ENCODE measurements at regions not wholly inside any gene's neighbourhood (a gene's known extent, or its start where the extent isn't known, plus 50 kb on each side); places are given as distances from the start of the nearest gene placed in this dataset.
"Not testable (repeated sequence)": the region's sequence is repeated elsewhere in the genome, so short reads cannot be mapped to it uniquely, and the experiment has no call there.

- Histone ChIP-seq H3K27ac (no peak overlapping the region), H3K4me3 (no peak overlapping the region), H3K4me1 (peaks cover 0 to 9% (median 0%) of the 10 kb centered on the region in 12 donors), H3K27me3 (no peaks in the 10 kb centered on the region), H3K9me3 (no peaks in the 10 kb centered on the region), H3K36me3 (no peaks in the 10 kb centered on the region)
- ATAC-seq, result no peak
- WGBS, 4 donors, result 89 to 95% (median 91%) methylated on average over 5 of the region's 5 CpGs
- intact Hi-C loops (cut with DNase I), result no loop called here
- TF ChIP-seq CTCF (IDR thresholded peaks at IDR 0.05) (no peak), POLR2A (IDR thresholded peaks at IDR 0.05) (no peak)
- DNase-seq, result no peak
These were observed 84.6 kb upstream of the BCL2L14 start for GRCh38 chr12:11986165-11986564.

- H3K27me3 ChIP-seq, result no peaks in the 10 kb centered on the region
- WGBS, 4 donors, result 77 to 84% (median 80%) methylated on average over 4 of the region's 4 CpGs
- intact Hi-C loops (cut with DNase I), result no loop called here
These were observed 82.8 kb upstream of the BCL2L14 start for GRCh38 chr12:11987901-11988300.

DNA sequence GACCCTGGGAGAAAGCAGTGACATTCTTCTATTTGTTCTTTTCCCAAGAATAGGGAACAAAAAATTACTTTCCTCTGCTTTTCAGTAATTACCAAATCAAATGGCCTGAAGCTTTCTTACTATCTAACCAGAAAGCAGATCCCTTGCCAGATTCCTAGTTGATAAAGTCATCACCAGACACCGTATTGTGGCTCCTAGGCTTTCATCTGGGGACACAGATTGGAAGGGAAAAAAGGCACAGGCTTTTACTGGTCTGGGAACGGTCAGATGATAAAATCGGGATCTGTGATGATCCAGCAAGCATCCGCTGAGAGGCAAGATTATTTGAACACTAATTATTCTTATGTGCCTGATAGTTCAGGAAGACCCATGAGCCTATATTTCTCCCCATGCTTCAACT is 79.1 kb upstream of the BCL2L14 start:
- intact Hi-C loops (cut with DNase I), result no loop called here
- no peaks in the 10 kb centered on the region for H3K4me1 ChIP-seq
- no peaks in the 10 kb centered on the region for H3K27me3 ChIP-seq
- DNase-seq, result no peak
- ATAC-seq, result no peak
- H3K9me3 ChIP-seq, result peaks cover 0 to 4% (median 0%) of the 10 kb centered on the region in 12 donors
- no peaks in the 10 kb centered on the region for H3K36me3 ChIP-seq
- TF ChIP-seq POLR2A (IDR thresholded peaks at IDR 0.05), result no peak
- TF ChIP-seq CTCF (IDR thresholded peaks at IDR 0.05), result no peak
- no peak overlapping the region for H3K4me3 ChIP-seq
- 70 to 81% (median 72%) methylated on average over 4 of the region's 4 CpGs for WGBS, 4 donors
- H3K27ac ChIP-seq, result no peak overlapping the region

More at GRCh38 chr12:11987901-11988300, 82.8 kb upstream of the BCL2L14 start:
- no peak for DNase-seq
- Histone ChIP-seq H3K27ac (no peak overlapping the region), H3K9me3 (peaks cover 0 to 4% (median 0%) of the 10 kb centered on the region in 12 donors), H3K4me3 (no peak overlapping the region), H3K36me3 (no peaks in the 10 kb centered on the region), H3K4me1 (no peaks in the 10 kb centered on the region)
- ATAC-seq, result no peak
- TF ChIP-seq POLR2A (IDR thresholded peaks at IDR 0.05) (no peak), CTCF (IDR thresholded peaks at IDR 0.05) (no peak)

DNA sequence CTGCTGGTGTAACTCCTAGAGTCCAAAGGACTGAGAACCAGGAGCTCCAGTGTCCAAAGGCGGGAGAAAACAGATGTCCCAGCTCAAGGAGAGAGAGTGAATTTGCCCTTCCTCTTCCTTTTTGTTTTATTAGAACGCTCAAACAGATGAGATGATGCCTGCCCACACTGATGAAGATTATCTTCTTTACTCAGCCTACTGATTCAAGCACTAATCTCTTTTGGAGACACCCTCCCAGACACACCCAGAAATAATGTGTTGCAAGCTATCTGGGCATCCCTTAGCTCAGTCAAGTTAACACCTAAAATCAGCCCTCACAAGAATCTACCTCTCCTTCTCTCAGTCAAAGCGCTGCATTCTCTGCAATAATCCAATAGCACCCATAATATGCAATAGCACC is 78.2 kb upstream of the BCL2L14 start:
- Histone ChIP-seq H3K4me3 (no peak overlapping the region), H3K4me1 (no peaks in the 10 kb centered on the region), H3K36me3 (no peaks in the 10 kb centered on the region), H3K27ac (no peak overlapping the region), H3K9me3 (peaks cover 0 to 4% (median 0%) of the 10 kb centered on the region in 12 donors), H3K27me3 (no peaks in the 10 kb centered on the region)
- TF ChIP-seq CTCF (IDR thresholded peaks at IDR 0.05), result no peak
- no peak for TF ChIP-seq POLR2A (IDR thresholded peaks at IDR 0.05)
- ATAC-seq (no peak), DNase-seq (no peak)
- intact Hi-C loops (cut with DNase I), result no loop called here
- 90 to 100% (median 94%) methylated on average over 3 of the region's 3 CpGs for WGBS, 4 donors

DNA sequence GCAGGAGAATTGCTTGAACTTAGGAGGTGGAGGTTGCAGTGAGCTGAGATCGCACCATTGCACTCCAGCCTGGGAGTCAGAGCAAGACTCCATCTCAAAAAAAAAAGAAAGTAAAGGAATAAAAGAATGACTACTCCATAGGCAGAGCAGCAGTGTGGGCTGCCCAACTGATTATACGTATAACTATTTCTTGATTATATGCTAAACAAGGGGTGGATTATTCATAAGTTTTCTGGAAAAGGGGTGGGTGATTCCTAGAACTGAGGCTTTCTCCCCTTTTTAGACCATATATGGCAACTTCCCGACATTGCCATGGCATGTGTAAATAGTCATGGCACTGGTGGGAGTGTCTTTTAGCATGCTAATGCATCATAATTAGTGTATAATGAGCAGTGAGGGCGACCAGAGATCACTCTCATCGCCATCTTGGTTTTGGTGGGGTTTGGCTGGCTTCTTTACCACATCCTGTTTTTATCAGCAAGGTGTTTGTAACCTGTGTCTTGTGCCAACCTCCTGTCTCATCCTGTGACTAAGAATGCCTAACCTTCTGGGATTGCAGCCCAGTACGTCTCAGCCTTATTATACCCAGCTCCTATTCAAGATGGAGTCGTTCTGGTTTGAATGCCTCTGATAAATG is 72.3 kb upstream of the BCL2L14 start:
- WGBS, 4 donors, result 82 to 92% (median 83%) methylated on average over 7 of the region's 7 CpGs
- ATAC-seq; H3K27me3 ChIP-seq; H3K27ac ChIP-seq; H3K4me3 ChIP-seq; H3K9me3 ChIP-seq; H3K4me1 ChIP-seq; DNase-seq; intact Hi-C loops (cut with DNase I); H3K36me3 ChIP-seq: not testable (repeated sequence)
